ENCODE measurements at regions not wholly inside any gene's neighbourhood (a gene's known extent, or its start where the extent isn't known, plus 50 kb on each side); places are given as distances from the start of the nearest gene placed in this dataset.

DNA sequence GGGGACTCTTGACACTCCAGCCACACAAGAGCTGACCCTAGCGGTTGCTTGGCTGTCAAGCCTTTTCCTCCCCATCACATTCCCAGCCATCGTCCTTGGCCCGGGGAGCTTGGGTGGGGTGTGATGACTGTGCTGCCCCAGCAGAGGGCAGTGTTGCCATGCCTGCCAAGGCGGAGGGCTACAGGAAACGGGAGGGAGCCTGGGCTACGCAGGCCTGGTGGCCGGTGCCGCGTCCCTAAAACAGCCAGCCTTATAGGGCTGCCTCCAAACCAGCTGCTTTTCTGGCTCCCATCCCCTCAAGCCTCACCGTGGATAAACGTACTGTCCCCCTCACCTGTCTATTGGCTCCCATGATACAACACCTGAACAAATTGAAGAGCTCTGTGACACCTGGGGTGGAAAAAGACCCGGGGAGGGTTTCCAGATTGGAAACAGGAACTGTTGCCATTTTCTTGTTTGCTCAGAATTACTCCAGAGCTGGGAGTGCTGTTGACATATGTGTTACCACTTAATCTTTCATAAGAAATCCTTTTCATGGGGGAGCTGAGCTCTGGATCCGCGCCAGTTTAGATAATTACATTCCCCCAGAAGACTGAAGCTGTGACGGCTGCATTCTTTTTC lies 72.8 kb upstream of the ASTN2 start:
- DNase-seq (ENCODE audit: low read depth in 2 of 2), result peak in 1 of 2 experiments; percentile 4

DNA sequence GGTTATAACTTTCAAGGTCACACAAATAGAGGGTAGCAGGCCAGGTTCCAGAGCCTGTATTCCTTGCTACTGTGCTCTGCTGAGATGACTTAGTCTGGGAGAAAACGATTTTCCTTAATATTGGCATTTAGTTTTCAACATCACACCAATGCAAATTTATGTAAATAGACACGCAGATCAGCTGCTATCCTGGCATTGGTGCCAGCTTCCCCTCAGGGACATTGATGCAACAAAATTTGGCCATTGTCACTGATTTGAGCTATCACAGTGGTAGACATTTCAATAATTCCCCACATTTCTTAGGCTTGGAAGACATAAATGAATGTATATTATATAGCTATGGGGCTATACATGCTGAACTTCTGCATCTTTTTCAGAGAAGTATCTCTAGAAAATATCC lies 71.6 kb upstream of the ASTN2 start:
- DNase-seq (ENCODE audit: low read depth in 2 of 2), result no peak

DNA sequence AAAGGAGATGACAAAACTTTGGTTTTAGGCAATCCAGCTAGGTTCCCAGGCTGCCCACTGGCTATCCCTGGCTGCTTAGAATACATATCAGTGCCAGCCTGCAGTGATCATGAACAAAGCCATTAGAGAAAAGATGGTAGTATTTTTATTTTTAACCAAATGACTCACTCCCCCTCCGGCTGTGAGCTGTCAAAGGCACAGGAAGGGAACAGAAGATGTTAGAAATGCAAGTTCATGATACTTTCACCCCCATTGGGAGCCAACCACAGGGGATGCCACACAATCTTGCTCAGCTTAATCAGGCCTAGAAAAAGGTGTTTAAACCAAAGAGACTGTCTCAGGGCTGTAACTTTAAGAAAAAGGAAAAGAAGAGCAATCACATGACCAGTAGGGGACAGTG lies 70.3 kb upstream of the ASTN2 start:
- DNase-seq (ENCODE audit: low read depth in 2 of 2), result no peak

DNA sequence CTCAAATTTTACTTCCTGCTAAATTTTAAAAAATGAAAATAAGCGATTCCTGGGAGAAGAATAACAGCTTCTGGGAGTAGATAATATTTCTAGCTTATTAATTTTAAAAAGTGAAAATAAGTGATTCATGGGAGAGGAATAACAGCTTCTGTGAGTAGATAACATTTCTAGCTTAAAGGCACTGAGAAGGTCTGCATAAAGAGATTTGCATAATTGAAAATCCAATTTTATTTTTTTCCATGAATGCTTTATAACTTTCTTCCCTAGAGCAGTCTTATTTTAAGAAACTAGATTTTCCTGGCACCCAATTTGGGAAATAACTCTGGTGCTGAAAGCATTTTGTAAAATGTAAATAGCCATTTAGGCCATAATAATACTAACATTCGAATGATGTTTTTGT lies 65.9 kb upstream of the ASTN2 start:
- no peak for DNase-seq (ENCODE audit: low read depth in 2 of 2)

DNA sequence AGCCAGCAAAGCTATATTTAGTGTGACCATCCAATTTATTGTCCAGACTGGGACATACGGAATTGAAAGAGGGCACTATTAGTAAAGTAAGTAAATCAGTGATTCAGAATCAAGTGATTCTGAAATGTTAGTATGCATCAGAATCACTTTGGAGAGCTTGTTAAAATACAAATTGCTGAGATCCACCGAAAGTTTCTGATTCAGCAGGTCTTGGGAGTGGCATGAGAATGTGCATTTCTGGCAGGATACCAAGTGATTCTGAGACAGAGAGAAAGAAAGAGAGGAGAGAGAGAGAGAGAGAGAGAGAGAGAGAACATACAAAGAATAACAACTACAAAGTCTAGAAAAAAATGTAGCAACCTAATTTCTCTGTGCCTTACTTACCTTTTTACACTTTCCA lies 65.4 kb upstream of the ASTN2 start:
- DNase-seq (ENCODE audit: low read depth in 2 of 2), result no peak

DNA sequence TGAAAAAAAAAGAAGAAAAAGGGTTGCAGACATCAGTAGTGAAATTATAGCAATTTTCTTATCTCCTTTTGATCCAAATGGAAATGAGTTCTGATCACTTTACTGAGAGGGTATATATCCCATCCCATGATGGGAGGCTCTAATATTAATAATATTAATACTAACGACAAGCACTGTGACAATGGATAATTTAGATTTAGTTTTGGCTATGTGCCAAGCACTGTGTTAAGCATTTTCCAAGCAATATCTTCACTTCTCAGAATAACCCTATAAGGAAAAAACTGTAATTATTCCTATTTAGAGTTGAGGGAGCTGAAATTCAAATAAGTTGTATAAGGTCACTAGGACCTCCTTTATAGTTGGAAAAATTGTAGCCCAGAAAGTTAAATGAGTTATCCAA lies 58.4 kb upstream of the ASTN2 start:
- no peak for DNase-seq (ENCODE audit: low read depth in 2 of 2)

DNA sequence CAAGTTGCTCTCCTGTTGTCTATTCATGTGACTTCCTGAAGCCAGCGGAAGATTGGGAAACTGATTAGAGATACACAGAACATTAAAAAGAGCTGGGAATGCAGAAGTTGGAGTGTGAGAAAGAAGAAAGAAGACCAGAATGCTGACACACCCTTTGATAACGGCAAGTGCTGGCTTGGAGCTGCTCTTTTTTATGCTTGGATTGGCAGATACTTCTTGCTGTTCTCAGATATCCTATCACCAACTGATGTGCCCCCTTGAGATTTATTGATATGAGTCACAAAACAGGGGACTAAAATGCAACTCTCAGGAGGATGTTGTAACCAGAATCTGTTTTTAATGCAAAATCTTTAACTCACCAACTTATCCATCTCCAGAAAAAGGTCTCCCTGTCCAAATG lies 56.0 kb upstream of the ASTN2 start:
- no peak for DNase-seq (ENCODE audit: low read depth in 2 of 2)

DNA sequence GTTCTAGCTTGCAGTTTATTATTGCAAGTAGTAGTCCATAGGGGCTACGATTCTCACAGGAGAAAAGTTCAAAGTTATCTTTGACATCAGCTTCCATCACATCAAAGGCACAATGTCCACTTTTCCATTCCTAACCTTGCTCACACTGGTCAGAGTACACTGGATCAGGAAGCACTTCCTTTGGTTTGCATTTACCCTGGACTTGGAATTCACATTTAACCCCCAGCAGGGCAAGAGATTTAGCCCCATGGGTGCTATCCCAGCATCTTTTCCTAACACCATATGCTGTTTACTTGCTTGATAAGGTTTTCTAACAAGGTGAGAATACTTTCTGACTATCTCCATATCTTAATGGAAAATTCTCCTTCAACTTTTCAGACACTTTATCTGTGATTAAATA lies 55.6 kb upstream of the ASTN2 start:
- no peak for DNase-seq (ENCODE audit: low read depth in 2 of 2)

DNA sequence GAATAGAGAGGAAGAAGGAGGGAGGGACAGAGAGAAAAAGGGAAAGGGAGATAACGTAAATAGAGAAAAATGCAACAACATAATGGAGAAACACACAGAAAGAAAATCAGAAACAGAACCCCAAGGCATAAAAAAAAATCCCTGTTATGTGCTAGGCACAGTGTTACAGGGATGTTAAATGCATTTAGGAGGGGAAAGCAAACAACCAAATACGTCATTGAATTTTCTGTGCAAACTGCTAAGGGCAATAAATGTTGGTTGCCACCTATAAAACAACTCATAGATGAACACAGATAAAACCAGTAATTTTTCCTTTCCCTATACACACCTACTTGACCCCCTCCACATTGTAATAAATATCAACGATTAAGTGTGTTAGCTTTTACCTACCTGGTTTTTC lies 51.3 kb upstream of the ASTN2 start:
- DNase-seq (ENCODE audit: low read depth in 2 of 2), result no peak

DNA sequence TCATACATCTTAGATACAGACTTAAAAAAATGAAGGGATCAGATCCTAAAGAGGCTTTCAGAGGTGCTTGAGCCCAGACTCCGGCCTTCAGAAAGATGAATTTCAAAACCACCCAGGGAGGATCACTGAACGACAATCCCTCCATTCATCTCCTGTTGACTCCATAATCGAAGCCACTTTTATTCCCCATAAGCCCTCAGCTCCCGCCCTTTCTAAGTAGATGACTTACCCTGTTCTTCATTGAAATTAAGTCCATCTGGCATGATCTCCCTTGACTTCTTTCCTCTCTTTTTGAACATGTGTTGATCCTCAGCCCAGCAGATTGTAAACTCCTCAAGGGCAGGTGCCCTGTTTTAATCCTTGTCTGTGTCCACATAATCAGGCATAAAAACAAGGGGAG lies 50.8 kb upstream of the ASTN2 start:
- no peak for DNase-seq (ENCODE audit: low read depth in 2 of 2)

DNA sequence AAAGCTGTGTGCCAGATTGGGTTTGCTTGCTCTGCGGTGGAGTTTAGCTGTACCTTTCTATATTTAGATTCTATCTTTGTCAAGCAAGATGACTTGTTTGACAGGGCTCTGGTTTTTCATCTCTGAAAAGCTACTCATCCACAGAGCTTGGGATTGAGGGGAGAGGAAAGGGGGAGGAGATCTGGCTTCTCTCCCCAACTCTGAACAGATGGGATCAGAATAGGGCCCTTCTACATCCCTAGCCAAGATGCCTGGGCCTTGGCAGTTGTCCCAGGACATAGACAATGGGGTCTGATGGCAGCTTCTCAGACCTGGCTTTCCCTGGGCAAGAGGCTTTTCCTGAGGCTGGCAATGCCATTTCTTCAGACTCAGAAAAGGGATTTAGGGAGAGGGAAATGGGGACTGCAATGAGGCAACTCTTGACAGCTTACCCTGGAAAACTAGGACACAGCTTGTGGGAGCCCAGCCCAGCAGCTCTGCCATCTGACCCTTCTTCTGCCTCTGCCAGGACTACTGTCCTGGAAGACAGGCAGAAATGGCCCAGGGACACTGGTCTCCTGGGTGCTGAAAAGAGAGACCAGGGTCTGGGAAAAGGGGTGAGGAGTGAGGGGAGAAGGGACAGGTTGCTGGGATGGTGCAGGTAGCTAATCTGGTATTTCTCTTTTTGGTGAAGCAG lies 50.2 kb upstream of the ASTN2 start:
- no peak for DNase-seq (ENCODE audit: low read depth in 2 of 2)

Data from fibroblast of skin of left biceps (primary cell).